HFF-Myc (cell line): ENCODE measurements at regions not wholly inside any gene's neighbourhood (a gene's known extent, or its start where the extent isn't known, plus 50 kb on each side); places are given as distances from the start of the nearest gene placed in this dataset.
"Not testable (repeated sequence)": the region's sequence is repeated elsewhere in the genome, so short reads cannot be mapped to it uniquely, and the experiment has no call there.

ENCODE experiments used
- DNase-seq: peaks from one replicate; pipeline ENCODE4 v3.0.0-alpha.2; 2011; ENCODE audit warnings: low read depth; ENCODE audit errors: extremely low read depth
- H3K4me3 ChIP-seq: replicated peaks from 2 replicates; pipeline ENCODE4 v1.5.1; 2011; ENCODE audit warnings: low read depth, mild to moderate bottlenecking, control low read depth, low read length
- CTCF ChIP-seq: IDR thresholded peaks from 2 replicates; pipeline ENCODE4 v1.5.1; 2012; ENCODE audit warnings: mild to moderate bottlenecking, low read depth, low read length, control low read depth; ENCODE audit errors: missing control alignments

DNA sequence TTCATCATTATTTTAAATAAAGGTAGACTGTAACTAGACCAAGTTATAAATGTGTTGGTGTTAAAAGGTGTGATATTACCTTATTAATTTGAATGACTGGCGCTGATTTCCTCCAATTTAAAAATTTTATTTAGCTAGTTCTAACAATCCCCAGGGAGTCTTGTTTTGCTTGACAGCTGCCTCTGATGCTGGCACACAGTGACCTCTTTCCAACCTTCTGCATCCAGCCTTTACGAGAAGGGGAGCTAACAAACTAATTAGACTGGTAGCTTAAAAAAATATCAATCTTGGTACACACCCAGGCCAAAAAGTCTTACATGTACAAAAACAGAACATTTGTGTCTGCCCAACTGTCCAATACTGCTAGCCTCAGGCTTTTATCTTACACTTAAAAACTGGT, 51.8 kb upstream of the ENPEP start:
- TF ChIP-seq CTCF = no peak
- DNase-seq = no peak
- no peak overlapping the region for H3K4me3 ChIP-seq

DNA sequence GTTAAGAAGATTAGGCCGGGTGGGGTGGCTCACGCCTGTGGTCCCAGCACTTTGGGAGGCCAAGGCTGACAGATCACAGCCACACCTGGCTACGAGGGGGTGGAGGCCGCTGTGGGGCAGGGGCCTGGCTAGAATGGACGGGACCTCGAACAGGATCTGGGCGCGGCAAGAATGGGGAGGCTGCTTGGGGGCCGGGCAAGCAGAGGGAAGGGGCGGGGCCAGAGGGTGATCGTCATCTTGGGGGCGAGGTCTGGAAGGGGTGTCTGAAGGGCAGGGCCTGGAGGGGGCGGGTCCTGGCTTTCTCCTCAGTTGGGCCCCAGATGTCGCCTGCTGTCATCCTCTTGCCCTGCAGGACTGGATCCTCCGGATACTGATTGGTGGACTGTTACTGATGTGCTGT, 57.3 kb upstream of the ENPEP start:
- H3K4me3 ChIP-seq = no peak overlapping the region
- no peak for DNase-seq
- no peak for TF ChIP-seq CTCF

GRCh38 chr4:110417136-110417535, 58.8 kb upstream of the ENPEP start:
- H3K4me3 ChIP-seq = no peak overlapping the region
- no peak for DNase-seq
- no peak for TF ChIP-seq CTCF

DNA sequence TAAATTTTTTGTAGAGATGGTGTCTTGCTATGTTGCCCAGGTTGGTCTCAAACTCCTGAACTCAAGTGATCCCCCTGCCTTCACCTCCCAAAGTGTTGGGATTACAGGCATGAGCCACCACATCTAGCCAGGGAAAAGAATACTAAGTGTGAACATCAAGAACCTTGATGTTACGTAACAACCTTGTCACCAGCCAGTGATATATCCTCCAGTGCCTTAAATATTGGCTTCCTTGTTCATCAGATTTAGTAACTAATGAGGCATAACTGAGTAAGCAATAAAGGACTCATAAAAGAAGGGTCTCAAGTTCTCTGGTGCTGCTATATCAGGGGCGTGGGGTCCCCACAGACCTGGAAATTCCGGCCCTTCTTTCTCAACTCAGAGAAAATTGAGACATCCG, 60.5 kb upstream of the ENPEP start:
- TF ChIP-seq CTCF = no peak

GRCh38 chr4:110415041-110415440, 60.9 kb upstream of the ENPEP start:
- H3K4me3 ChIP-seq = no peak overlapping the region
- no peak for DNase-seq
- TF ChIP-seq CTCF = no peak

More for the DNA sequence above, 60.5 kb upstream of the ENPEP start:
- no peak for DNase-seq
- no peak overlapping the region for H3K4me3 ChIP-seq

GRCh38 chr4:110414561-110414920, 61.4 kb upstream of the ENPEP start:
- H3K4me3 ChIP-seq = no peak overlapping the region
- DNase-seq = no peak
- TF ChIP-seq CTCF = no peak

DNA sequence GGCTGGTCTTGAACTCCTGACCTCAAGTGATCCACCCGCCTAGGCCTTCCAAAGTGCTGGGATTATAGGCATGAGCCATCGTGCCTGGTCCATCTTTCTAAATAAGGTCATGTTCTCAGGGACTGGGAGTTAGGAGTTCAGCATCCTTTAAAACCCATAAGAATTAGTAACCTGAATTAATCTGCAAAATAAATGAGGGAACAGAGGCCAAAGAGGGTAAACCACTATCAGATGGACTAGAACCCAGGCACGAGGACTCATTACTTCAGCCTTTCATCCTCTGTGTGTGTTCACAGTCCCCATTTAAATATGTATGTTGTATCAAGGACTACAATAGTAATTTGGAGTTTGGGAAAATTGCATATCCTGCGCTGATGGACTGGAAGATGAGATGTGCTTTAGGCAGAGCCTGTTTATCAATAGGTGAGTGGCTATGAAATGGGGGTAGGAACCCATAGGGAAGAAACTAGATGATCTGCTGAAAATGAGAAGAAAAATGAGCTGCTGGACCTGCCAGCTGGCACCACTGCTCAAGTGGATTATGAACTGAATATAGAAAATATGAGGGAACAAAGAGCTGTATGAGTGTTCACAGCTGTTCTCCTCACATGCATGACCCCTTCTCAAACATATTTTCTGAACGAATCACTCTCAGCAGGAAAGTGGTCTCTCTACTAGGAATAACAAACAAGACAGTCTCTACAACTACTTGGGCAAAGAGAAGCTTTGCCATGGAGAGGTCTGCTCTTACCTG, 62.0 kb upstream of the ENPEP start:
- H3K4me3 ChIP-seq, DNase-seq: not testable (repeated sequence)
